Skeletal muscle satellite cell (primary cell): ENCODE measurements at regions not wholly inside any gene's neighbourhood (a gene's known extent, or its start where the extent isn't known, plus 50 kb on each side); places are given as distances from the start of the nearest gene placed in this dataset.
"Not testable (repeated sequence)": the region's sequence is repeated elsewhere in the genome, so short reads cannot be mapped to it uniquely, and the experiment has no call there.

Experiments
- H3K27me3 ChIP-seq: 2 replicates; pipeline ENCODE4 v1.7.0; 2013; ENCODE audit warnings: low read length; ENCODE audit not compliant: control insufficient read depth, insufficient read depth
- H3K36me3 ChIP-seq: 2 replicates; pipeline ENCODE4 v1.7.0; 2013; ENCODE audit warnings: mild to moderate bottlenecking, control low read depth, low read length; ENCODE audit not compliant: insufficient read depth
- H3K4me1 ChIP-seq: 2 replicates; pipeline ENCODE4 v1.7.0; 2013; ENCODE audit warnings: low read length; ENCODE audit not compliant: control insufficient read depth, insufficient read depth
- H3K4me2 ChIP-seq: 2 replicates; pipeline ENCODE4 v1.7.0; 2013; ENCODE audit warnings: mild to moderate bottlenecking, low read length
- H3K4me3 ChIP-seq: 2 replicates; pipeline ENCODE4 v1.7.0; 2013; ENCODE audit warnings: low read length
- H3K9ac ChIP-seq: 2 replicates; pipeline ENCODE4 v1.7.0; 2013; ENCODE audit warnings: mild to moderate bottlenecking, low read depth, low read length, moderate library complexity
- H3K9me3 ChIP-seq: replicated peaks from 2 replicates; pipeline ENCODE4 v1.7.0; 2013; ENCODE audit warnings: mild to moderate bottlenecking, control low read depth, low read length

DNA sequence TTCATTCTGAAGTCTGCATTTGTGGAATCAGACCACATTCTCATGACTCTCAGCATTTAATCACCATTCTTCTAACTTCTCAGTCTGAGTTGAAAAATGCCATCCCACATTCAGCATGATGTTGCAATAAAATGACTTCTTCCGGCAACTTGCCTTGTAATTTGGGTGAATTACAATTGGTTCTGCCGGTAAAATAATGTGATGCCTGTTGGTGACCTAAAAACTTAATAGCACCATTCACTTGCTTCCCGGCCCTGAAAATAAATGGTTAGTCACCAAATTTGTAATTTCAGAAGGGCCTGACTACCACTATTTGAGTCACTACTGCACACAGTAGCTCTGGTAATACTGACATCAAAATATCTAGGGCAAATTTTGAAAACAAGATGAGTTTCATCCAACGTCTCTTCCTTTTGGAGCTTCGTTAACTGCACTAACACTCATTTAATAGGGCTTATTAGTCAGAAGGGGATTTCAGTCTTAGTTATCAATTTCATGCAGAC lies 637.1 kb upstream of the CHAC2 start:
- Histone ChIP-seq H3K4me3 (no peak overlapping the region), H3K9ac (no peak overlapping the region), H3K4me2 (no peak overlapping the region), H3K36me3 (no peaks in the 10 kb centered on the region), H3K4me1 (peaks cover 28% of the 10 kb centered on the region), H3K9me3 (no peaks in the 10 kb centered on the region), H3K27me3 (no peaks in the 10 kb centered on the region)

DNA sequence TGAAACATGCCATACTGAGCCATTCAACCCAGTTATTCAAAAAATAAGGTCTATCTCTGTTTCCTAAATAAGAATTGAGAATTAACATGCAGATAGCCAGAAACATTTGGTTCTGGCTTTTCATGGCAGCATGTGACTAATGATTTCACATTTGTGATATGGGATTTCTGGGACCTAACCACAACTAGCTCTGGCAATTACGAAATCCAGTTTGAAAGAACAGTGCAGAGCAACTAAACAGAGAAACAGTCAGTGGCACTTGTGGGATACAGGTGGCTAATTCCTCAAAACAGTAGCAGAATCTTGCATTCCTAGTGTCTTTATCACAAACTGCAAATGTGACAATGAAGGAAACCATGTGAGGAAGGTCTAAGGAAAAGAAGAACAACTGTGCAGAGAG lies 637.8 kb upstream of the CHAC2 start:
- H3K4me3 ChIP-seq, result no peak overlapping the region
- H3K9ac ChIP-seq, result no peak overlapping the region
- no peaks in the 10 kb centered on the region for H3K27me3 ChIP-seq
- peaks cover 28% of the 10 kb centered on the region for H3K4me1 ChIP-seq
- no peaks in the 10 kb centered on the region for H3K36me3 ChIP-seq
- H3K9me3 ChIP-seq, result no peaks in the 10 kb centered on the region
- H3K4me2 ChIP-seq, result no peak overlapping the region

DNA sequence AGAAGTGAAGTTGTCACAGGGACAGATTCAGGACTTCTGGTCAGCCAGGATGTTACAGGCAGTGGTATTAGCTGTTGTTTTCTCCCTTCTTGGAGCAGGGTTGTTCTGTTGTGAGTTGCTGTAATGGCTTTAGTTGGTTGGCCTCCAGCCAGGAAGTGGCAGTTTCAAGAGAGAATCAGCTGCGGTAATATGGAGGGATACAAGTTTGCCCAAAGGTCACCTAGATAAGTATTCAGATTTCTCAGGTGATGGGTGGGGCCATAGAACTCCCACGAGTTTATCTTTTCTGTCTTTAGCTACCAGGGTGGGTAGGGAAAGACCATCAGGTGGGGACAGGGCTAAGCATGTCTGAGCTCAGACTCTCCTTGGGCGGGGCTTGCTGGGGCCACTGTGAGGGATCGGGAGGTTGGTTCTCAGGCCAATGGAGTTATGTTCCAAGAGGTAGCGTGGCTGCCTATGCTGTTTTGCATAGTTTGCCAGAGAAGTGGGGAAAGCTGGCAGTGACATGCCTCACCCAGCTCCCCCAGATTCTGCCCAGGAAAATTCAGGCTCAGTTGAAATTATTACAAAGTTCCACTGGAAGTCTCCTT lies 640.4 kb upstream of the CHAC2 start:
- Histone ChIP-seq H3K27me3 (no peaks in the 10 kb centered on the region), H3K9ac (no peak overlapping the region), H3K4me1 (peaks cover 28% of the 10 kb centered on the region), H3K36me3 (no peaks in the 10 kb centered on the region), H3K4me3 (no peak overlapping the region), H3K9me3 (no peaks in the 10 kb centered on the region), H3K4me2 (no peak overlapping the region)

DNA sequence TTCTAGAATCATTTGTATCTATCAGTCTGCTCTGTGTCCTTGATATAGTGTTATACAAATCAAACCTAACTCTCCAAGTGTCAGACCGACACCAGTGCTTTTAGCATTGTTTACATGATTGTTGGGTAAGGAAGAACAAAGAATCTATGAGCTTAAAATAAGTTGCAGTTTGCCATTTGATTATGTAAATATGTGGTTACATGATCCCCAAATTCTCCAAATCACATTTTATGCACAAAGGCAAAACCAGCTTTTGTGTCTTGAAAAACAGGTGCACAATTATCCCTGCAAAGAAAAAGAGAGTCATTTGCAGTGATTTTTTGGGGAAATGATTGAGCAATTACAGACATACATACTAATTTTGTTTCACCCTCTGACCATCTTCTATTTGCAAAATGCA lies 652.6 kb upstream of the CHAC2 start:
- H3K27me3 ChIP-seq, result no peaks in the 10 kb centered on the region
- no peaks in the 10 kb centered on the region for H3K9me3 ChIP-seq
- no peak overlapping the region for H3K4me2 ChIP-seq
- no peak overlapping the region for H3K9ac ChIP-seq
- H3K36me3 ChIP-seq, result no peaks in the 10 kb centered on the region
- no peak overlapping the region for H3K4me3 ChIP-seq
- H3K4me1 ChIP-seq, result no peaks in the 10 kb centered on the region

GRCh38 chr2:53114582-53114981 lies 653.0 kb upstream of the CHAC2 start:
- Histone ChIP-seq H3K36me3 (no peaks in the 10 kb centered on the region), H3K9me3 (no peaks in the 10 kb centered on the region), H3K9ac (no peak overlapping the region), H3K4me3 (no peak overlapping the region), H3K27me3 (no peaks in the 10 kb centered on the region), H3K4me2 (no peak overlapping the region), H3K4me1 (no peaks in the 10 kb centered on the region)

DNA sequence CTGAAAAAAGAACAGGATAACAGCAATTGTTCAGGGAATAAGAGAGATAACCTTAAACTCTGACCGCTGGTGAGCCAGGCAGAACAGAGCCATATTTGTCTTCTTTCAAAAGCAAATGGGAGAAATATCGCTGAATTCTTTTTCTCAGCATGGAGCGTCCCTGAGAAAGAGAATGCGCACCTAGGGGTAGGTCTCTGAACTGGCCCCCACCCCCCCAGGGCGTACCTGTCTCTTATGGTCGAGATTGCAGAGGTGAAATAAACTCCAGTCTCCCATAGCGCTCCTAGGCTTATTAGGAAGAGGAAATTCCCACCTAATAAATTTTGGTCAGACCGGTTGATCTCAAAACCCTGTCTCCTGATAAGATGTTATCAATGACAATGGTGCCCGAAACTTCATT lies 655.2 kb upstream of the CHAC2 start:
- not testable (repeated sequence) for H3K27me3 ChIP-seq

DNA sequence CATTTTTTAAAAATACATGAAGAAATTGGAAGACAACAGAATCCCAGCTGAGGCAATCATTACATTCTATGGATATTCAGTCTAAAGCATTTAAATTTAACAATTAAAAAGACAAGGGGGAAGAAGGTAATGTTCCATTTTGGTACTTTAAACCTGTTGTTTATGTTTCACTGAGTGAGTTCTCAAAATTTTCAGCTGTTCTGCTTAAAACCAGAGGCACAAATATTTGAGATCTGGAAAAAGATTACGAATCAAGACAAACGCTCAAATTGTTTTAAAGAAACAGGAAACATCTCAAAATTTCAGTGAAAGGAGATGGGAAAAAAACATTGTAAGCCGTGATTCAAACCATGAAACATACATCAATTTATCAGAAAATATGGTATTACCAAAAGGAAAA lies 656.2 kb upstream of the CHAC2 start:
- H3K36me3 ChIP-seq, result no peaks in the 10 kb centered on the region
- no peaks in the 10 kb centered on the region for H3K4me1 ChIP-seq
- H3K27me3 ChIP-seq, result no peaks in the 10 kb centered on the region
- H3K9me3 ChIP-seq, result no peaks in the 10 kb centered on the region
- no peak overlapping the region for H3K9ac ChIP-seq
- no peak overlapping the region for H3K4me3 ChIP-seq
- no peak overlapping the region for H3K4me2 ChIP-seq

More for the DNA sequence above, 655.2 kb upstream of the CHAC2 start:
- not testable (repeated sequence) for H3K9me3 ChIP-seq, H3K4me2 ChIP-seq, H3K4me3 ChIP-seq, H3K9ac ChIP-seq, H3K4me1 ChIP-seq, H3K36me3 ChIP-seq

DNA sequence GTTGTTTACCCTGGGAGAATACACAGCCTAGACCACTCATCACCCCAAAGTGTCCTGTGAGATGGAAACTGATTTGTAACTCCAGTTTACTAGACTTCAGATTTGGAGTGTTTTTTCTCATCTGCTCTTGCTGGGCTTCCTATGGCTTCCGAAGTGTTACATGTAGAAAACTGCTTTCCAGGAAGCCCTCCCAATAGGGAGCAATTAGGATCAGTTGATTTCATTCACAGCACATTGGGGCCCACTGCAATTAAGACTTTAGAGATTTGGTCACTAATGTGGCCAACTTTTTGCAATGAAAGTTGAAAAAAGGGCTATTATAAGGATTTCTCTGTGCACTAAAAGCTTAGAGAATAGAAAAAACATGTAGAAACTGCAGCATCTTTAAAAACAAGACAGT lies 656.6 kb upstream of the CHAC2 start:
- Histone ChIP-seq H3K9ac (no peak overlapping the region), H3K4me3 (no peak overlapping the region), H3K9me3 (no peaks in the 10 kb centered on the region), H3K27me3 (no peaks in the 10 kb centered on the region), H3K36me3 (no peaks in the 10 kb centered on the region), H3K4me2 (no peak overlapping the region), H3K4me1 (no peaks in the 10 kb centered on the region)

DNA sequence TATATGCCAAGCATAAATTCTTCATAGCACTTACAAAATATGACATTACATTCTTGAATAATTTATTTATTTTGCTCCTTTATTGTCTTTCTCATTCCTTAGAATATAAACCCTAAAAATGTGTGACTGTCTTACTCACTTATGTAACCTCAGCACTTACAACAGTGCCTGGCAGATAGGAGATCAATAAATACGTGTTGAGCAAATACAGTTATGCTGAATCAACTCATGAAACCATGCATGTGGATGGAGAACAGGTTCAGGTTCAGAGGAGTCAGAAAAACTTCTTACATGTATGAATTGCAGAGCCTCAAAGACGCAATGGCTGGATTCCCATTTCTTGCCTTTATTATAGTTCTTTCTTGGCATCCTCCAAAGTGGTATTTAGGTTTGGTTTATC lies 659.4 kb upstream of the CHAC2 start:
- Histone ChIP-seq H3K4me3 (no peak overlapping the region), H3K27me3 (no peaks in the 10 kb centered on the region), H3K4me1 (no peaks in the 10 kb centered on the region), H3K9me3 (no peaks in the 10 kb centered on the region), H3K4me2 (no peak overlapping the region), H3K36me3 (no peaks in the 10 kb centered on the region), H3K9ac (no peak overlapping the region)

- H3K9me3 ChIP-seq, result no peaks in the 10 kb centered on the region
- H3K4me2 ChIP-seq, result no peak overlapping the region
- H3K9ac ChIP-seq, result no peak overlapping the region
- H3K4me1 ChIP-seq, result no peaks in the 10 kb centered on the region
- H3K27me3 ChIP-seq, result no peaks in the 10 kb centered on the region
- H3K4me3 ChIP-seq, result no peak overlapping the region
- no peaks in the 10 kb centered on the region for H3K36me3 ChIP-seq
These were observed 663.3 kb upstream of the CHAC2 start for GRCh38 chr2:53104263-53104662.

DNA sequence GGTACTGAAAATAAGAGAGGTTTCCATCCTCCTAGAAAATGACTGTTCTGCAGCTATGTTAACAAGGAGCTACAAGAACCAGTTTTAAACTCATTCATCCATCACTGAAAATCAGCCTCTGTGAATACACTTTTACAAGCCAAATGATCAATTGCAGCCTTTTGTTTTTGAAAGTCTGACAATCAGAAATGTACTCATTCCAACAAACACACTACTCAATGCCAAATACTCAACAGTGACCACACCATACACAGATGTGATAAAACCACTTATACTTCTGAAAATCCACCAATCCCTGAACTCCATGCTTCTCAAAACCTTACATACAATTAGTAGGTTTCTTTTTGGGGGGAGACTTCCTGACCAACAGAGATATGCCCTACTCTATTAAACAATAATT lies 663.9 kb upstream of the CHAC2 start:
- H3K4me2 ChIP-seq, result no peak overlapping the region
- H3K4me1 ChIP-seq, result no peaks in the 10 kb centered on the region
- H3K4me3 ChIP-seq, result no peak overlapping the region
- no peaks in the 10 kb centered on the region for H3K9me3 ChIP-seq
- no peak overlapping the region for H3K9ac ChIP-seq
- H3K27me3 ChIP-seq, result no peaks in the 10 kb centered on the region
- no peaks in the 10 kb centered on the region for H3K36me3 ChIP-seq

- Histone ChIP-seq H3K27me3 (no peaks in the 10 kb centered on the region), H3K36me3 (no peaks in the 10 kb centered on the region), H3K4me3 (no peak overlapping the region), H3K4me2 (no peak overlapping the region), H3K4me1 (no peaks in the 10 kb centered on the region), H3K9ac (no peak overlapping the region), H3K9me3 (no peaks in the 10 kb centered on the region)
These were observed 668.9 kb upstream of the CHAC2 start for GRCh38 chr2:53098696-53099078.
